SH-SY5Y (cell line): ENCODE measurements at regions not wholly inside any gene's neighbourhood (a gene's known extent, or its start where the extent isn't known, plus 50 kb on each side); places are given as distances from the start of the nearest gene placed in this dataset.

Experiments
- GATA2 ChIP-seq: IDR thresholded peaks from 2 replicates; pipeline ENCODE4 v1.6.1; 2011; ENCODE audit warnings: mild to moderate bottlenecking, low read depth, low read length
- GATA3 ChIP-seq: IDR thresholded peaks from 2 replicates; pipeline ENCODE4 v1.6.1; 2011; ENCODE audit warnings: low read depth, mild to moderate bottlenecking, low read length, moderate library complexity

DNA sequence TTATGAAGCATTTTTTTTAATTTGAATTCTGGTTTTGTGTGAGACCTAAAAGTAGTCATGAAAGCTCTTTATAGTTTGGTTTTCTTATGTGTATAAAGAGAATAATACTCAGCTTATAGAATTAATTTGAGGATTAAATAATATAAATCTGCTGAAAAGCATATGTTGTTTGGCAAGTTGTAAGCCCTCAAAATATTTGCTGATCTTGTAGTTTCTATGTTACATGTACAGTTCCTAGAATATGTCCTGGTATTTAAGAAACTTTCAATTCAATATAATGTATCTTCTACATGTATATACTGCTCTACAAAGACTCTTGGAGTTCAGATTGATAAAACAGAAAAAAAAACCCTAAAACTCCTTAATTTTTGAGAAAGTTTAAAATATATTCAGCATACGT is 605.5 kb upstream of the FAM98A start:
- TF ChIP-seq GATA2, result no peak
- TF ChIP-seq GATA3, result no peak

DNA sequence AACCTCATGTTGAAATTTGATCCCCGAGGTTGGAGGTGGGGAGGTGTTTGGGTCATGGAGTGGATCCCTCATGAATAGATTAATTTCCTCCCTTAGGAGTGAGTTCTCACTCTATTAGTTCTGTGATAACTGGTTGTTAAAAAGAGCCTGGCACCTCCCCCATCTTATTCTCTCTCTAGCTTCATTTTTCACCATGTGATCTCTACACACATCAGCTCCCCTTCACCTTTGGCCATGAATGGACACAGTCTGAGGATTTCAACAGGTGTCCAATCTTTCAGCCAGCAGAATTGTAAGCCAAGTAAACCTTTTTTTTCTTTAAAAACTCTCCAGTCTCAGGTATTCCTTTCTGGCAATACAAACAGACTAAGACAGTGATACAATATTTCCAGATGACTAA is 602.0 kb upstream of the FAM98A start:
- TF ChIP-seq GATA3 (no peak), GATA2 (no peak)

DNA sequence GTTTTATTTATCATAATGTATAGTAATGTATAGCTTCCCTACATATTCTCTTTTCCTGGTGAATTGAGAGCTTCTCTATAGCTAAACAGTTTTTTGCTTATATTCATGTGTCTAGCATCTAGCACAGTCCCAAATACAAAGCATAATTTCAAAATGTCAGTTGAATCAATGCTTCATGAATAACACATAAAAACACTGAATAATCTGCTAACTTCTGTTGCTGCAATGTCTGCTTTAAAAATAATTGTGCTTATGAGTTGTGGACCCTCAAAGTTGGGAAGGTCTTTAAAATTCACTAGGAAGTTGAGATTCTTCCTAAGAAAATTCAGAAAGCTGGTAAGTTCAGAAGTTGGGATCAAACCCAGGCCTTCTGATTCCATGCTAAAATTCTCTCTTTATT is 600.9 kb upstream of the FAM98A start:
- no peak for TF ChIP-seq GATA3
- TF ChIP-seq GATA2, result no peak

GRCh38 chr2:34193164-34193563 is 594.1 kb upstream of the FAM98A start:
- TF ChIP-seq GATA3 (no peak), GATA2 (no peak)

DNA sequence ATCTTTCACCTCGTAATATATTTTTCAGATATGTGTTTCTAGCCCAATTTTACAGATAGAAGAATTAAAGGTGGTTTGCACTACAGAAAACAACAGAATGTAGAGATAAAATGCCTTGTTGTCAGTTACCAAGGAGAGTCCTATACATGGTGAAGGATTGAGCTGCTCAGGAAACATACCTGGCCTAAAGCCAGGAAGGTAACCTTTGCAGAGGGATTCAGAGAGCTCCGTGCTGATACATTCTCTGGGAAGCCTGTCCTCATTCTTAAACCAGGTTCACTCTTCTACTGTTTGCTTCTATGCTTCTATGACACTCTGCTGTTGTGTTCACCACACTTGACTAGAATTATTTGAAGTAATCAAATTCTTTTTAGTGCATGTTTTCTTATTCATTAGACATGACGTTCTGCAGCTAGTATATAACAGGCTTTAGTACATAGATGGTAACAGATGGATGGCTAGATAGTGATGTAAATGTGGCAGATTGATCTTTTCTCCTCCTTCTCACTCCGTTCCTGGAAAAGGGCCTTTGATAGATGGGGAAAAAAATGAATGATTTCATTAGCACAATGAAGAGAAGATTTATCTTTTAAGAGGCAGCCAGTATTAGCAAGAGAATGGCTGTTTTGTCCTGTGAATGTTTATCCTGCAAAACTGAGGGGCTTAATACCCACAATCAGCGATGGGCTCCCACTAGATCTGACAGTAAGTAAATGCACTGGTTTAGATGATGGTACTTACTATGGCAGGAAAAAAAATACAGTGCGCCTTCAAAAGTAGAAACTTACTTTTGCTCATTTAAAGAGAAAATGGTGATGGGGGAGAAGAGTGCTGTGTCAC is 589.6 kb upstream of the FAM98A start:
- TF ChIP-seq GATA2 (no peak), GATA3 (no peak)

DNA sequence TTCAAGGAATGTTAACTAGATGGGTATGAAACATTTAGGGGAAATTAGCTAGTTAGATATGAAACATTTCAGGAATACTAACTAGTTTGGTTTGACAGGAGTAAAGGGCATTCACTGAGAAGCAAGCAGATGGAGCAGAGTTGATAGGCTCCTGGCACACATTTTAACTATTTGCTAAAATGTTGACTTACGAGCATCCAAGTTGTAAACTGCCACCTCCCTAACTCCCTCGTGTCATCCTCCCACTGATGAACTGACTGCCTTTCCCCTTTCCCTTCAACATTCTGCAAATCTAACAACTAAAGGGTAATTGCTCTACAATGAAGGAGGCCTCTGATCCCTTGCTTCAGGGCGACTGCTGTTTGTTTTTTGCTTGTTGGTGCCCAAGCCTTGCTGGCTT is 580.4 kb upstream of the FAM98A start:
- TF ChIP-seq GATA3 (no peak), GATA2 (no peak)

DNA sequence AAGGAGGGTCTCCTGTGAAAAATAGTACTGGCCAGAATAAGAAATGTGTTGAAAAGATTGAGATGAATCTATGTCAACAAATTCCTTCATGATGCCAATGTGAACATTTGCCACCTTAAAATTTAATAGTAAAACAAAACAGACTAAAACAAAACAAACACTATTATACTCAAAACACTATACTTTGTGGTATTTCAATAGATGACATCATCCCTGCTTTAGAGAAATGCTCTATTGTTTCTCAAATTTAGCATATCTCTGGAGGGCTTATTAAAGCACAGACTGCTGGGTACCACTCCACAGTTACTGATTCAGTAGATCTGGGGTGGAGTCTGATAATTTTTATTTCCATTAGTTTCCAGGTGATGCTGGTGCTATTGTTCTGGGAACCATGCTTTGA is 579.4 kb upstream of the FAM98A start:
- TF ChIP-seq GATA2 (no peak), GATA3 (no peak)

DNA sequence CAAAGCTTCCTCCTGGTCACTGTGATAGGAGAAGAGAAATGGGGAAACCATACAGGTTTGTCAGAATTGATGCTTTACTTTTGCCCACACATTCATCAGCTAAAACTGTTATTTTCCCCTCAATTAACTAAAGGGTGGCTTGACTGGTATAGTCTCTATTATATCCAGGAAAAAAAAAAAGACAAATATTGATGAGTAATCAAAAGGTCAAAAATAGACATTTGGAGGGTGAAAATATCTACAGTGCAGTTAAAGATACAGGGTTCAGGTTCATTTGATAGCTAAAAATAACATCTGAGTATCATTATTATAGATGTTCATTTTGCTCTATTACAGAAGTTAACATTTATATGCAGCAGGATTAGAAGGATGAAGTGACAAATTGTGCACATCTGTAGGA is 577.6 kb upstream of the FAM98A start:
- TF ChIP-seq GATA3 (no peak), GATA2 (no peak)

DNA sequence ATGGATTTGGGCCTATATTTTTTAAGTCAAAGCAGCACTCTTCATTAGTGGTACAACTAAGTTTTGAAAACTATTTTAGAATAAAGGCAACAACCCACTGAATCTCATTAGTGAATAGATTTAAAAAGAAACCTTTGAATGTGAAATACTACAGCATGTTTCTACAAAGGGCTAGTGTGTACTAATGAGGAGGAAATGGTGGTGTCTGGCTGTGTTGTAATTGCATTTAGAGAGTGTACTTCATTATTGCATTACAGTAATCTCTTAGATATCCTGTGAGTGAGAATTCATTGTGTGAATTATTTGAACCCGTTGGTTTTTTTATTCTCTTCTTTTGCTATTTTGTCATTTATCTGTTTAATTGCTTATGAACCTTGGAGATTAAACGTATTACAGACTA is 575.4 kb upstream of the FAM98A start:
- TF ChIP-seq GATA2 (no peak), GATA3 (no peak)

- no peak for TF ChIP-seq GATA2
- TF ChIP-seq GATA3, result no peak
Observed at GRCh38 chr2:34162231-34162630, 563.1 kb upstream of the FAM98A start.

- TF ChIP-seq GATA2 (no peak), GATA3 (no peak)
Observed at GRCh38 chr2:34161549-34161948, 562.5 kb upstream of the FAM98A start.

DNA sequence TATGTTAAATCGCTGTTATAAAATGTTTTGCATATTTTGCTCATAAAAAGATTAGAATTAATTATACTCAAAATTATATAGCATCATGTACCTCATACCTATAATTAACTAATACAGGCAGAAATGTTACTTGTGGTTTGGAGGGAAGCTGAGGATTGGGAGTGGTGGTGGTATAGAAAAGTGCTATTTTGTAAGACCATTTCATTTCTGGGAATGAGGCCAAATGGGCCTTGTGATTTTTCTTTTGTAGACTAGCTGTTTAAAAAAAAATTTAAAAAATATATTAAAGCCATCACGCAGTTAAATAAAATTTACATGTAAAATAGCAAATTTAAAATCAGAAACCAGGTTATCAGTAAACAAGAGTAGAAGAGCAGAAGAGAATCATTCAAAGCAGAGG is 560.8 kb upstream of the FAM98A start:
- TF ChIP-seq GATA2, result no peak
- no peak for TF ChIP-seq GATA3

GRCh38 chr2:34153484-34153883 is 554.4 kb upstream of the FAM98A start:
- no peak for TF ChIP-seq GATA3
- no peak for TF ChIP-seq GATA2

GRCh38 chr2:34147780-34148179 is 548.7 kb upstream of the FAM98A start:
- TF ChIP-seq GATA3, result no peak
- no peak for TF ChIP-seq GATA2

- TF ChIP-seq GATA3 (no peak), GATA2 (no peak)
Observed at GRCh38 chr2:34143149-34143548, 544.0 kb upstream of the FAM98A start.
